HCT116 (cell line): ENCODE measurements at regions not wholly inside any gene's neighbourhood (a gene's known extent, or its start where the extent isn't known, plus 50 kb on each side); places are given as distances from the start of the nearest gene placed in this dataset.

Source experiments
- ATAC-seq: fragments of 200-7000 bp; cut with Tn5 transposase; 2 replicates; pipeline ENCODE4 v1.9.1; 2020; ENCODE audit warnings: mild to moderate bottlenecking, moderate library complexity
- BruUV-seq: library from RNA; stranded (reverse); fragments of 400-500 nt; replicated peaks from 2 replicates; lab custom pipeline; 2021; lab: Mats Ljungman, UMichigan
- CTCF ChIA-PET: fragments of 300-600 bp; sonication (Branson Sonifier 250); formaldehyde crosslinking; loops from one replicate; lab custom pipeline; 2021; ENCODE audit warnings: antibody characterized with exemption; lab: Charles Lee
- POLR2A ChIA-PET: fragments of 300-600, 350-600 bp; sonication (Branson Sonifier 250); formaldehyde crosslinking; loops from one replicate; lab custom pipeline; 2021; ENCODE audit warnings: antibody characterized with exemption; lab: Charles Lee
- RAD21 ChIA-PET, 2 experiments: fragments of 300-600 bp; sonication (Branson Sonifier 250); formaldehyde crosslinking; loops; one replicate each; lab custom pipeline; 2023; ENCODE audit warnings: low total read pairs in 2 of 2; ENCODE audit not compliant: uncharacterized antibody in 2 of 2, unreplicated experiment in 2 of 2, low non-redundant PET in 1 of 2; lab: Charles Lee
- DNase-seq: peaks from one replicate; pipeline ENCODE4 v3.0.0-alpha.2; 2010; ENCODE audit warnings: low read depth, low spot score
- H2AFZ ChIP-seq: fragments of 200-600 bp; shearing (Covaris generic), sonication (generic); 2 replicates; pipeline ENCODE4 v1.6.1; 2017; ENCODE audit warnings: low read depth, mixed run types, mixed read lengths, antibody characterized with exemption, low read length; ENCODE audit not compliant: poor library complexity, severe bottlenecking
- H3K27ac ChIP-seq: 2 replicates; pipeline ENCODE4 v1.5.1; 2012; ENCODE audit warnings: low read depth, low read length
- H3K27me3 ChIP-seq: fragments of 200-600 bp; sonication (generic); 2 replicates; pipeline ENCODE4 v1.6.1; 2016; ENCODE audit warnings: mixed run types, low read length, mixed read lengths; ENCODE audit not compliant: insufficient read depth
- H3K36me3 ChIP-seq, 2 experiments: fragments of 200-500 bp in 1 of 2; fragments of 200-600 bp in 1 of 2; sonication (Bioruptor generic) in 1 of 2; sonication (generic) in 1 of 2; 2 replicates each; pipeline versions ENCODE4 v1.5.1 to v1.6.1; 2014 to 2016; ENCODE audit warnings: low read length in 2 of 2, inconsistent platforms in 1 of 2, mixed read lengths in 1 of 2, mixed run types in 1 of 2; ENCODE audit not compliant: insufficient read depth in 2 of 2, control insufficient read depth in 1 of 2
- H3K4me1 ChIP-seq, 2 experiments: fragments of 200-600 bp in 1 of 2; sonication (generic) in 1 of 2; 2 replicates each; pipeline versions ENCODE4 v1.5.1 to v1.6.1; 2012 to 2017; ENCODE audit warnings: low read length in 2 of 2, inconsistent platforms in 1 of 2, mild to moderate bottlenecking in 1 of 2, mixed read lengths in 1 of 2, mixed run types in 1 of 2, moderate library complexity in 1 of 2; ENCODE audit not compliant: insufficient read depth in 2 of 2, control insufficient read depth in 1 of 2
- H3K4me2 ChIP-seq: fragments of 200-600 bp; sonication (generic); 2 replicates; pipeline ENCODE4 v1.6.1; 2017; ENCODE audit warnings: mixed run types, low read length, mixed read lengths
- H3K4me3 ChIP-seq, 2 experiments: fragments of 200-600 bp in 1 of 2; sonication (generic) in 1 of 2; replicated peaks in 1 of 2; 2 replicates each; pipeline ENCODE4 v1.5.1; 2011 to 2016; ENCODE audit warnings: low read length in 2 of 2, control low read depth in 1 of 2, low read depth in 1 of 2, mild to moderate bottlenecking in 1 of 2, mixed read lengths in 1 of 2, mixed run types in 1 of 2
- H3K79me2 ChIP-seq: fragments of 200-600 bp; sonication (generic); 2 replicates; pipeline ENCODE4 v1.6.1; 2017; ENCODE audit warnings: mild to moderate bottlenecking, mixed run types, low read length, moderate library complexity, mixed read lengths; ENCODE audit not compliant: insufficient read depth
- H3K9ac ChIP-seq: fragments of 200-600 bp; sonication (generic); 2 replicates; pipeline ENCODE4 v1.6.1; 2016; ENCODE audit warnings: low read length, mixed read lengths
- H3K9me2 ChIP-seq: fragments of 200-600 bp; sonication (generic), shearing (Covaris generic); 2 replicates; pipeline ENCODE4 v1.6.1; 2017; ENCODE audit warnings: mixed run types, mild to moderate bottlenecking, moderate library complexity; ENCODE audit not compliant: insufficient read depth
- H3K9me3 ChIP-seq, 2 experiments: fragments of 200-500 bp in 1 of 2; fragments of 200-600 bp in 1 of 2; sonication (Bioruptor generic) in 1 of 2; sonication (generic) in 1 of 2; 2 replicates each; pipeline ENCODE4 v1.6.1; 2014 to 2017; ENCODE audit warnings: low read length in 2 of 2, mixed read lengths in 2 of 2, inconsistent platforms in 1 of 2, low read depth in 1 of 2, mild to moderate bottlenecking in 1 of 2, mixed run types in 1 of 2, moderate library complexity in 1 of 2; ENCODE audit not compliant: control insufficient read depth in 1 of 2, insufficient read depth in 1 of 2
- H4K20me1 ChIP-seq: fragments of 200-600 bp; sonication (generic), shearing (Covaris generic); 2 replicates; pipeline ENCODE4 v1.6.1; 2017; ENCODE audit warnings: mixed run types, mild to moderate bottlenecking, moderate library complexity; ENCODE audit not compliant: insufficient read depth
- CBX3 ChIP-seq: IDR thresholded peaks from 2 replicates; pipeline ENCODE4 v1.6.1; 2012; ENCODE audit warnings: low read depth
- ELF1 ChIP-seq: IDR thresholded peaks from 2 replicates; pipeline ENCODE4 v1.6.1; 2012; ENCODE audit warnings: low read depth, borderline replicate concordance
- EZH2 ChIP-seq: fragments of 200-600 bp; sonication (generic); IDR thresholded peaks from 2 replicates; pipeline ENCODE4 v1.6.1; 2017; ENCODE audit warnings: antibody characterized with exemption, mixed run types
- EZH2phosphoT487 ChIP-seq: fragments of 200-600 bp; IDR thresholded peaks from 2 replicates; pipeline ENCODE4 v1.6.1; 2018; ENCODE audit warnings: antibody characterized with exemption, borderline replicate concordance
- FOSL1 ChIP-seq: IDR thresholded peaks from 2 replicates; pipeline ENCODE4 v1.6.1; 2012; ENCODE audit warnings: low read depth
- JUND ChIP-seq: IDR thresholded peaks from 2 replicates; pipeline ENCODE4 v1.6.1; 2012
- POLR2A ChIP-seq: IDR thresholded peaks from 2 replicates; pipeline ENCODE4 v1.7.0; 2011; ENCODE audit warnings: borderline replicate concordance; ENCODE audit not compliant: insufficient read depth, insufficient read length; ENCODE audit errors: extremely low read depth
- POLR2AphosphoS5 ChIP-seq: IDR thresholded peaks from 2 replicates; pipeline ENCODE4 v1.6.1; 2011; ENCODE audit warnings: mild to moderate bottlenecking, low read depth, low read length, moderate library complexity
- RAD21 ChIP-seq: IDR thresholded peaks from 2 replicates; pipeline ENCODE4 v1.6.1; 2012; ENCODE audit warnings: low read depth, mild to moderate bottlenecking
- SP1 ChIP-seq: IDR thresholded peaks from 2 replicates; pipeline ENCODE4 v1.6.1; 2012; ENCODE audit warnings: low read depth
- SRF ChIP-seq: IDR thresholded peaks from 2 replicates; pipeline ENCODE4 v1.6.1; 2012; ENCODE audit warnings: low read depth
- TCF7L2 ChIP-seq: IDR thresholded peaks from 2 replicates; pipeline ENCODE4 v1.7.0; 2011; ENCODE audit warnings: borderline replicate concordance, inconsistent platforms; ENCODE audit not compliant: insufficient read depth, insufficient read length; ENCODE audit errors: extremely low read depth
- YY1 ChIP-seq: IDR thresholded peaks from 2 replicates; pipeline ENCODE4 v1.6.1; 2011; ENCODE audit warnings: low read length, low read depth, moderate library complexity, mild to moderate bottlenecking; ENCODE audit not compliant: insufficient replicate concordance; ENCODE audit errors: extremely low read depth
- ZFX ChIP-seq: fragments of 450-650 bp; IDR thresholded peaks from 2 replicates; pipeline ENCODE4 v1.6.1; 2017
- ZNF274 ChIP-seq: fragments of 200-500 bp; sonication (Bioruptor generic); IDR thresholded peaks from 2 replicates; pipeline ENCODE4 v1.6.1; 2014; ENCODE audit warnings: mild to moderate bottlenecking, low read depth, low read length, inconsistent platforms
- intact Hi-C: fragments of 100-400 bp; cut with micrococcal nuclease; formaldehyde crosslinking; loops from 2 replicates; pipeline ENCODE4 v1.10.0; 2022
- TF ChIP-seq, protein P1 (sequence below): IDR thresholded peaks from 2 replicates; pipeline ENCODE4 v1.6.1; 2012
- TF ChIP-seq, protein P2 (sequence below): IDR thresholded peaks from 2 replicates; pipeline ENCODE4 v1.6.1; 2012
- TF ChIP-seq, protein P3 (sequence below), 3 experiments: fragments of 200-600 bp in 1 of 3; sonication (generic) in 1 of 3; IDR thresholded peaks in 2 of 3; conservative IDR thresholded peaks in 1 of 3; 2 replicates each; pipeline ENCODE4 v1.5.1; 2012 to 2017; ENCODE audit warnings: low read depth in 2 of 3, low read length in 2 of 3, antibody characterized with exemption in 1 of 3, borderline replicate concordance in 1 of 3, control low read depth in 1 of 3, mild to moderate bottlenecking in 1 of 3, mixed read lengths in 1 of 3, mixed run types in 1 of 3, moderate library complexity in 1 of 3; ENCODE audit not compliant: insufficient read depth in 1 of 3
- TF ChIP-seq, protein P4 (sequence below): IDR thresholded peaks from 2 replicates; pipeline ENCODE4 v1.6.1; 2011; ENCODE audit warnings: mild to moderate bottlenecking, low read length, moderate library complexity; ENCODE audit not compliant: insufficient replicate concordance; ENCODE audit errors: extremely low read depth

DNA sequence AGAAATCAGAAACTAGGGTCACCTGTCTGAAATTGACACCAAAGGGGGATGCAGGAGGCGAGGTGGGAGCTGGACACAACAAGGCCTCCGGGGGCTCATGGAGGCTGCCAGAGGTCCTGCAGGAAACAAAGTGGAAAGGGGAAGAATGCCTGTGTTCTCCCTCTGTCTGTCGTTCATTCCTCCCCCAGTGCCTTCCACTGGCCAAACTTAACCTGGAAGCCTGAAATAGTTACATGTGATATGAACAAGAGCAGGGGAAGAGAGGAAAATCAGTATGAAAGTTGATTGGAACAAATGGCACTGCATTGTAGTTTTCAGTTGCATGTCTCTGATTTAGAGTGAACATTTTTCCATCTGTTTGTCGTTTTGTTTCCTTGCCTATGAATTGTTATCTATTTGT lies 502.0 kb upstream of the CFAP20DC start (continued):
- TF ChIP-seq, protein P1, sequence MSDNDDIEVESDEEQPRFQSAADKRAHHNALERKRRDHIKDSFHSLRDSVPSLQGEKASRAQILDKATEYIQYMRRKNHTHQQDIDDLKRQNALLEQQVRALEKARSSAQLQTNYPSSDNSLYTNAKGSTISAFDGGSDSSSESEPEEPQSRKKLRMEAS, result no peak
- TF ChIP-seq EZH2phosphoT487 (no peak), ZFX (no peak), POLR2AphosphoS5 (no peak), TCF7L2 (no peak), FOSL1 (no peak), RAD21 (no peak), POLR2A (no peak), SP1 (no peak), SRF (no peak), CBX3 (no peak), ELF1 (no peak)
- TF ChIP-seq, protein P2, sequence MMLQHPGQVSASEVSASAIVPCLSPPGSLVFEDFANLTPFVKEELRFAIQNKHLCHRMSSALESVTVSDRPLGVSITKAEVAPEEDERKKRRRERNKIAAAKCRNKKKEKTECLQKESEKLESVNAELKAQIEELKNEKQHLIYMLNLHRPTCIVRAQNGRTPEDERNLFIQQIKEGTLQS, result no peak
- TF ChIP-seq, protein P3, sequence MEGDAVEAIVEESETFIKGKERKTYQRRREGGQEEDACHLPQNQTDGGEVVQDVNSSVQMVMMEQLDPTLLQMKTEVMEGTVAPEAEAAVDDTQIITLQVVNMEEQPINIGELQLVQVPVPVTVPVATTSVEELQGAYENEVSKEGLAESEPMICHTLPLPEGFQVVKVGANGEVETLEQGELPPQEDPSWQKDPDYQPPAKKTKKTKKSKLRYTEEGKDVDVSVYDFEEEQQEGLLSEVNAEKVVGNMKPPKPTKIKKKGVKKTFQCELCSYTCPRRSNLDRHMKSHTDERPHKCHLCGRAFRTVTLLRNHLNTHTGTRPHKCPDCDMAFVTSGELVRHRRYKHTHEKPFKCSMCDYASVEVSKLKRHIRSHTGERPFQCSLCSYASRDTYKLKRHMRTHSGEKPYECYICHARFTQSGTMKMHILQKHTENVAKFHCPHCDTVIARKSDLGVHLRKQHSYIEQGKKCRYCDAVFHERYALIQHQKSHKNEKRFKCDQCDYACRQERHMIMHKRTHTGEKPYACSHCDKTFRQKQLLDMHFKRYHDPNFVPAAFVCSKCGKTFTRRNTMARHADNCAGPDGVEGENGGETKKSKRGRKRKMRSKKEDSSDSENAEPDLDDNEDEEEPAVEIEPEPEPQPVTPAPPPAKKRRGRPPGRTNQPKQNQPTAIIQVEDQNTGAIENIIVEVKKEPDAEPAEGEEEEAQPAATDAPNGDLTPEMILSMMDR (IDR thresholded peaks at IDR 0.05 in 2 of 3, conservative IDR thresholded peaks at IDR 0.05 in 1 of 3; ENCODE audit: borderline replicate concordance in 1 of 3, insufficient read depth in 1 of 3, low read depth in 2 of 3, low read length in 2 of 3), result no peak

DNA sequence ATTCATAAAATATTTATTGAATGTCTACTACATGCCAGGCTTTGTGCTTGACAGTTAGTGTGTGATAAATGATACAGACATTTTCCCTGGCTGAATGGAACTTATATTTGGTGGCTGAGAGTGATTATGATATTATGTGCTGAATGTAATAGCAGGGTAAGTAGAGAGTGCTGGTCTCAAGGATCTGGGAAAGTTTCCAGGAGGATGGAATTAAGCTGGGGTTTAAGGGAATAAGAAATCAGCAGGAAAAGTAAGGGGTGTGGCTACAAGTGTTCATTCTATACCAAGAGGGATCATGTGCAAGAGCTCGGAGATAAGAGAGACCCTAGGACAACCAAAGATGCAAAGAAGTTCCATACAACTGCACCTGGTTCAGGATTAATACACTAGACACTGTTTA lies 500.1 kb upstream of the CFAP20DC start:
- ChIA-PET CTCF (no interaction called here), RAD21 (no interaction called here), POLR2A (no interaction called here)
- no peak overlapping the region for H3K9ac ChIP-seq
- no TSS peak for BruUV-seq
- no peak overlapping the region for H3K4me3 ChIP-seq
- H3K27ac ChIP-seq, result no peak overlapping the region
- peaks cover 41% of the 10 kb centered on the region for H3K27me3 ChIP-seq
- no peaks in the 10 kb centered on the region for H4K20me1 ChIP-seq
- no peak for ATAC-seq
- no peaks in the 10 kb centered on the region for H3K4me1 ChIP-seq
- no peak for TF ChIP-seq SRF
- no peak for TF ChIP-seq ELF1
- TF ChIP-seq SP1, result no peak
- no peak for TF ChIP-seq ZFX
- no peak for TF ChIP-seq POLR2AphosphoS5
- no peak for TF ChIP-seq EZH2
- TF ChIP-seq YY1, result no peak
- no peak for TF ChIP-seq EZH2phosphoT487
- TF ChIP-seq, protein P1, result no peak
- TF ChIP-seq ZNF274, result no peak
- no peak for TF ChIP-seq JUND
- TF ChIP-seq, protein P4, sequence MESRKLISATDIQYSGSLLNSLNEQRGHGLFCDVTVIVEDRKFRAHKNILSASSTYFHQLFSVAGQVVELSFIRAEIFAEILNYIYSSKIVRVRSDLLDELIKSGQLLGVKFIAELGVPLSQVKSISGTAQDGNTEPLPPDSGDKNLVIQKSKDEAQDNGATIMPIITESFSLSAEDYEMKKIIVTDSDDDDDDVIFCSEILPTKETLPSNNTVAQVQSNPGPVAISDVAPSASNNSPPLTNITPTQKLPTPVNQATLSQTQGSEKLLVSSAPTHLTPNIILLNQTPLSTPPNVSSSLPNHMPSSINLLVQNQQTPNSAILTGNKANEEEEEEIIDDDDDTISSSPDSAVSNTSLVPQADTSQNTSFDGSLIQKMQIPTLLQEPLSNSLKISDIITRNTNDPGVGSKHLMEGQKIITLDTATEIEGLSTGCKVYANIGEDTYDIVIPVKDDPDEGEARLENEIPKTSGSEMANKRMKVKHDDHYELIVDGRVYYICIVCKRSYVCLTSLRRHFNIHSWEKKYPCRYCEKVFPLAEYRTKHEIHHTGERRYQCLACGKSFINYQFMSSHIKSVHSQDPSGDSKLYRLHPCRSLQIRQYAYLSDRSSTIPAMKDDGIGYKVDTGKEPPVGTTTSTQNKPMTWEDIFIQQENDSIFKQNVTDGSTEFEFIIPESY, result no peak
- H3K79me2 ChIP-seq, result no peaks in the 10 kb centered on the region
- H2AFZ ChIP-seq, result no peak overlapping the region
- no peaks in the 10 kb centered on the region for H3K9me3 ChIP-seq
- no peaks in the 10 kb centered on the region for H3K9me2 ChIP-seq
- DNase-seq, result no peak
- H3K4me2 ChIP-seq, result no peak overlapping the region
- H3K36me3 ChIP-seq, result no peaks in the 10 kb centered on the region
- intact Hi-C loops, result loop anchor here (10.0 kb wide), 1 partner anchor 555 kb away; no protein-coding TSS in a partner anchor
